Subcutaneous abdominal adipose tissue (tissue), 5 donors: ENCODE measurements at regions not wholly inside any gene's neighbourhood (a gene's known extent, or its start where the extent isn't known, plus 50 kb on each side); places are given as distances from the start of the nearest gene placed in this dataset.
"Not testable (repeated sequence)": the region's sequence is repeated elsewhere in the genome, so short reads cannot be mapped to it uniquely, and the experiment has no call there.

Source experiments
- H3K27ac ChIP-seq: one replicate; pipeline ENCODE4 v1.7.0; 2013; ENCODE audit warnings: low read depth, mild to moderate bottlenecking, inconsistent platforms, low read length, moderate library complexity
- H3K27me3 ChIP-seq, 5 donors: one replicate each; pipeline ENCODE4 v1.7.0; 2013; ENCODE audit warnings: low read length in 5 of 5, inconsistent platforms in 1 of 5; ENCODE audit not compliant: control insufficient read depth in 5 of 5, insufficient read depth in 4 of 5
- H3K36me3 ChIP-seq, 5 donors: one replicate each; pipeline ENCODE4 v1.7.0; 2013; ENCODE audit warnings: low read length in 5 of 5; ENCODE audit not compliant: control insufficient read depth in 5 of 5, insufficient read depth in 5 of 5
- H3K4me1 ChIP-seq, 5 donors: one replicate each; pipeline ENCODE4 v1.7.0; 2013; ENCODE audit warnings: low read length in 5 of 5, mild to moderate bottlenecking in 3 of 5, moderate library complexity in 1 of 5; ENCODE audit not compliant: control insufficient read depth in 5 of 5, insufficient read depth in 5 of 5
- H3K4me3 ChIP-seq, 5 donors: one replicate each; pipeline ENCODE4 v1.7.0; 2013; ENCODE audit warnings: low read length in 5 of 5, low read depth in 1 of 5
- H3K9ac ChIP-seq, 5 donors: one replicate each; pipeline ENCODE4 v1.7.0; 2013; ENCODE audit warnings: low read length in 5 of 5, mild to moderate bottlenecking in 4 of 5, moderate library complexity in 3 of 5
- H3K9me3 ChIP-seq, 5 donors: one replicate each; pipeline ENCODE4 v1.7.0; 2013; ENCODE audit warnings: low read length in 5 of 5; ENCODE audit not compliant: control insufficient read depth in 5 of 5
- donor health status: healthy.
- donor health status: healthy.
- donor health status: healthy.
- donor health status: healthy.
- donor health status: healthy.

GRCh38 chr1:177869011-177869410 is 100.8 kb downstream of the SEC16B start:
- peaks cover 0 to 11% (median 0%) of the 10 kb centered on the region in 5 donors for H3K4me1 ChIP-seq
- not testable (repeated sequence) for H3K27me3 ChIP-seq, H3K4me3 ChIP-seq, H3K9ac ChIP-seq, H3K27ac ChIP-seq, H3K36me3 ChIP-seq, H3K9me3 ChIP-seq

GRCh38 chr1:177865807-177866206 is 104.1 kb downstream of the SEC16B start:
- no peak overlapping the region for H3K27ac ChIP-seq
- no peaks in the 10 kb centered on the region for H3K36me3 ChIP-seq
- no peak overlapping the region for H3K9ac ChIP-seq
- H3K4me3 ChIP-seq: no peak overlapping the region
- no peaks in the 10 kb centered on the region for H3K27me3 ChIP-seq
- H3K9me3 ChIP-seq: no peaks in the 10 kb centered on the region
- H3K4me1 ChIP-seq: peaks cover 0 to 13% (median 0%) of the 10 kb centered on the region in 5 donors

GRCh38 chr1:177864538-177865305 is 105.1 kb downstream of the SEC16B start:
- H3K4me3 ChIP-seq: no peak overlapping the region
- no peaks in the 10 kb centered on the region for H3K27me3 ChIP-seq
- H3K36me3 ChIP-seq: no peaks in the 10 kb centered on the region
- H3K9me3 ChIP-seq: no peaks in the 10 kb centered on the region
- no peak overlapping the region for H3K9ac ChIP-seq
- no peak overlapping the region for H3K27ac ChIP-seq
- H3K4me1 ChIP-seq: peaks cover 0 to 13% (median 0%) of the 10 kb centered on the region in 5 donors

GRCh38 chr1:177863796-177864195 is 106.1 kb downstream of the SEC16B start:
- no peak overlapping the region for H3K4me3 ChIP-seq
- H3K27me3 ChIP-seq: no peaks in the 10 kb centered on the region
- H3K4me1 ChIP-seq: peaks cover 0 to 13% (median 0%) of the 10 kb centered on the region in 5 donors
- no peak overlapping the region for H3K27ac ChIP-seq
- no peaks in the 10 kb centered on the region for H3K36me3 ChIP-seq
- H3K9me3 ChIP-seq: no peaks in the 10 kb centered on the region
- H3K9ac ChIP-seq: no peak overlapping the region

- no peaks in the 10 kb centered on the region for H3K27me3 ChIP-seq
- no peak overlapping the region for H3K27ac ChIP-seq
Observed at GRCh38 chr1:177862916-177863315, 106.9 kb downstream of the SEC16B start.

GRCh38 chr1:177859572-177859971 is 110.3 kb downstream of the SEC16B start:
- Histone ChIP-seq H3K4me3 (no peak overlapping the region), H3K9ac (no peak overlapping the region), H3K9me3 (no peaks in the 10 kb centered on the region), H3K27ac (no peak overlapping the region), H3K4me1 (peaks cover 0 to 15% (median 7%) of the 10 kb centered on the region in 5 donors), H3K36me3 (no peaks in the 10 kb centered on the region), H3K27me3 (no peaks in the 10 kb centered on the region)

More at GRCh38 chr1:177862916-177863315, 106.9 kb downstream of the SEC16B start:
- H3K36me3 ChIP-seq: no peaks in the 10 kb centered on the region
- H3K4me3 ChIP-seq: no peak overlapping the region
- no peak overlapping the region for H3K9ac ChIP-seq
- H3K4me1 ChIP-seq: peaks cover 0 to 21% (median 7%) of the 10 kb centered on the region in 5 donors
- no peaks in the 10 kb centered on the region for H3K9me3 ChIP-seq

- Histone ChIP-seq H3K4me3 (no peak overlapping the region), H3K9me3 (no peaks in the 10 kb centered on the region), H3K9ac (no peak overlapping the region), H3K4me1 (peaks cover 0 to 8% (median 7%) of the 10 kb centered on the region in 5 donors), H3K36me3 (no peaks in the 10 kb centered on the region), H3K27me3 (no peaks in the 10 kb centered on the region), H3K27ac (no peak overlapping the region)
Observed at GRCh38 chr1:177858332-177858821, 111.5 kb downstream of the SEC16B start.

GRCh38 chr1:177857285-177857684 is 112.6 kb downstream of the SEC16B start:
- Histone ChIP-seq H3K4me1 (peaks cover 0 to 8% (median 7%) of the 10 kb centered on the region in 5 donors), H3K9me3 (no peaks in the 10 kb centered on the region), H3K4me3 (no peak overlapping the region), H3K36me3 (no peaks in the 10 kb centered on the region), H3K27ac (no peak overlapping the region), H3K9ac (no peak overlapping the region), H3K27me3 (no peaks in the 10 kb centered on the region)

GRCh38 chr1:177854951-177855350 is 114.9 kb downstream of the SEC16B start:
- Histone ChIP-seq H3K27ac (no peak overlapping the region), H3K9ac (no peak overlapping the region), H3K4me1 (peaks cover 0 to 8% (median 7%) of the 10 kb centered on the region in 5 donors), H3K9me3 (no peaks in the 10 kb centered on the region), H3K27me3 (no peaks in the 10 kb centered on the region), H3K36me3 (no peaks in the 10 kb centered on the region), H3K4me3 (no peak overlapping the region)

- Histone ChIP-seq H3K27me3 (no peaks in the 10 kb centered on the region), H3K27ac (no peak overlapping the region), H3K36me3 (no peaks in the 10 kb centered on the region), H3K4me3 (no peak overlapping the region), H3K4me1 (no peaks in the 10 kb centered on the region), H3K9ac (no peak overlapping the region), H3K9me3 (peaks cover 0 to 5% (median 0%) of the 10 kb centered on the region in 5 donors)
Observed at GRCh38 chr1:177849579-177850290, 120.1 kb downstream of the SEC16B start.
